ENCODE measurements at regions not wholly inside any gene's neighbourhood (a gene's known extent, or its start where the extent isn't known, plus 50 kb on each side); places are given as distances from the start of the nearest gene placed in this dataset.

GRCh38 chr18:45151645-45152044 is 463.6 kb upstream of the SLC14A2 start:
- H3K4me1 ChIP-seq, result peaks cover 0 to under 1% (median 0%) of the 10 kb centered on the region in 4 donors
- no peak for DNase-seq (ENCODE audit: extremely low spot score)
- H3K27me3 ChIP-seq, result no peaks in the 10 kb centered on the region
- H3K9me3 ChIP-seq, result no peaks in the 10 kb centered on the region
- WGBS, result 91% methylated on average over 2 of the region's 2 CpGs
- H3K36me3 ChIP-seq, result no peaks in the 10 kb centered on the region
- no peak overlapping the region for H3K27ac ChIP-seq (replicated peaks in 1 of 4)
- no peak overlapping the region for H3K4me3 ChIP-seq
- intact Hi-C loops (cut with DNase I), result no loop called here
- TF ChIP-seq POLR2A (IDR thresholded peaks at IDR 0.05; ENCODE audit: low read depth) (no peak), CTCF (IDR thresholded peaks at IDR 0.05) (no peak), POLR2AphosphoS5 (IDR thresholded peaks at IDR 0.05) (no peak), EP300 (IDR thresholded peaks at IDR 0.05) (no peak)

GRCh38 chr18:45155526-45155925 is 459.8 kb upstream of the SLC14A2 start:
- H3K27me3 ChIP-seq, result no peaks in the 10 kb centered on the region
- no peak overlapping the region for H3K27ac ChIP-seq (replicated peaks in 1 of 4)
- H3K36me3 ChIP-seq, result no peaks in the 10 kb centered on the region
- H3K4me1 ChIP-seq, result peaks cover 0 to 7% (median 0%) of the 10 kb centered on the region in 4 donors
- no peaks in the 10 kb centered on the region for H3K9me3 ChIP-seq
- H3K4me3 ChIP-seq, result no peak overlapping the region
- no peak for DNase-seq (ENCODE audit: extremely low spot score)
- no peak for TF ChIP-seq CTCF (IDR thresholded peaks at IDR 0.05)
- TF ChIP-seq EP300 (IDR thresholded peaks at IDR 0.05), result no peak
- no peak for TF ChIP-seq POLR2AphosphoS5 (IDR thresholded peaks at IDR 0.05)
- TF ChIP-seq POLR2A (IDR thresholded peaks at IDR 0.05; ENCODE audit: low read depth), result no peak
- intact Hi-C loops (cut with DNase I), result no loop called here

- no peak overlapping the region for H3K4me3 ChIP-seq
- TF ChIP-seq POLR2A (IDR thresholded peaks at IDR 0.05; ENCODE audit: low read depth), result no peak
- TF ChIP-seq CTCF (IDR thresholded peaks at IDR 0.05), result no peak
- TF ChIP-seq EP300 (IDR thresholded peaks at IDR 0.05), result no peak
- TF ChIP-seq POLR2AphosphoS5 (IDR thresholded peaks at IDR 0.05), result no peak
- no peaks in the 10 kb centered on the region for H3K27me3 ChIP-seq
- no peaks in the 10 kb centered on the region for H3K9me3 ChIP-seq
- 78% methylated on average over 3 of the region's 3 CpGs for WGBS
- no peak overlapping the region for H3K27ac ChIP-seq (replicated peaks in 1 of 4)
- peaks cover 0 to 7% (median 0%) of the 10 kb centered on the region in 4 donors for H3K4me1 ChIP-seq
- DNase-seq (ENCODE audit: extremely low spot score), result no peak
- no peaks in the 10 kb centered on the region for H3K36me3 ChIP-seq
- intact Hi-C loops (cut with DNase I), result no loop called here
Observed at GRCh38 chr18:45156946-45157345, 458.3 kb upstream of the SLC14A2 start.

- no peaks in the 10 kb centered on the region for H3K27me3 ChIP-seq
- DNase-seq (ENCODE audit: extremely low spot score), result no peak
- peaks cover 0 to 7% (median 0%) of the 10 kb centered on the region in 4 donors for H3K4me1 ChIP-seq
- intact Hi-C loops (cut with DNase I), result no loop called here
- WGBS, result 100% methylated on average over 1 of the region's 1 CpG
- H3K27ac ChIP-seq (replicated peaks in 1 of 4), result no peak overlapping the region
- no peaks in the 10 kb centered on the region for H3K9me3 ChIP-seq
- H3K36me3 ChIP-seq, result no peaks in the 10 kb centered on the region
- TF ChIP-seq POLR2AphosphoS5 (IDR thresholded peaks at IDR 0.05) (no peak), EP300 (IDR thresholded peaks at IDR 0.05) (no peak)
- H3K4me3 ChIP-seq, result no peak overlapping the region
Observed at GRCh38 chr18:45157576-45157975, 457.7 kb upstream of the SLC14A2 start.

- no peak for TF ChIP-seq POLR2AphosphoS5 (IDR thresholded peaks at IDR 0.05)
- TF ChIP-seq CTCF (IDR thresholded peaks at IDR 0.05), result no peak
- no peak for TF ChIP-seq POLR2A (IDR thresholded peaks at IDR 0.05; ENCODE audit: low read depth)
- TF ChIP-seq EP300 (IDR thresholded peaks at IDR 0.05), result no peak
- peaks cover 0 to 21% (median 4%) of the 10 kb centered on the region in 4 donors for H3K4me1 ChIP-seq
- no peaks in the 10 kb centered on the region for H3K36me3 ChIP-seq
- no peak for DNase-seq (ENCODE audit: extremely low spot score)
- intact Hi-C loops (cut with DNase I), result no loop called here
- H3K27ac ChIP-seq (replicated peaks in 1 of 4), result no peak overlapping the region
- no peaks in the 10 kb centered on the region for H3K27me3 ChIP-seq
- 88% methylated on average over 6 of the region's 6 CpGs for WGBS
- H3K9me3 ChIP-seq, result no peaks in the 10 kb centered on the region
- H3K4me3 ChIP-seq, result no peak overlapping the region
Observed at GRCh38 chr18:45161850-45162249, 453.4 kb upstream of the SLC14A2 start.
